HS-27A (cell line): ENCODE measurements at regions not wholly inside any gene's neighbourhood (a gene's known extent, or its start where the extent isn't known, plus 50 kb on each side); places are given as distances from the start of the nearest gene placed in this dataset.

Experiments
- DNase-seq: peaks from one replicate; pipeline ENCODE4 v3.0.0-alpha.2; 2012; ENCODE audit warnings: low read depth, missing footprints

- no peak for DNase-seq
Measured at GRCh38 chr17:12590417-12590816, 75.3 kb upstream of the MYOCD start.

GRCh38 chr17:12591021-12591735, 74.5 kb upstream of the MYOCD start:
- DNase-seq = no peak

- no peak for DNase-seq
Measured at GRCh38 chr17:12592941-12593340, 72.7 kb upstream of the MYOCD start.

- DNase-seq = no peak
Measured at GRCh38 chr17:12596961-12597360, 68.7 kb upstream of the MYOCD start.

GRCh38 chr17:12597895-12598294, 67.8 kb upstream of the MYOCD start:
- no peak for DNase-seq

- no peak for DNase-seq
Measured at GRCh38 chr17:12599186-12599920, 66.3 kb upstream of the MYOCD start.

- DNase-seq = no peak
Measured at GRCh38 chr17:12600349-12600748, 65.3 kb upstream of the MYOCD start.

GRCh38 chr17:12603566-12603965, 62.1 kb upstream of the MYOCD start:
- DNase-seq = no peak

GRCh38 chr17:12605222-12605621, 60.5 kb upstream of the MYOCD start:
- no peak for DNase-seq

- no peak for DNase-seq
Measured at GRCh38 chr17:12613566-12613965, 52.1 kb upstream of the MYOCD start.
